Smooth muscle cell (in vitro differentiated cells): ENCODE measurements at regions not wholly inside any gene's neighbourhood (a gene's known extent, or its start where the extent isn't known, plus 50 kb on each side); places are given as distances from the start of the nearest gene placed in this dataset.

Experiments used
- DNase-seq: peaks from one replicate; lab custom pipeline; 2025; ENCODE audit not compliant: unreplicated experiment; lab: John Stamatoyannopoulos, UW
- H2AFZ ChIP-seq: fragments of 200-600 bp; sonication (generic); 2 replicates; pipeline ENCODE4 v1.6.0; 2016; ENCODE audit warnings: antibody characterized with exemption, low read depth, mild to moderate bottlenecking
- H3F3A ChIP-seq: fragments of 200-600 bp; sonication (generic); 2 replicates; pipeline ENCODE4 v1.6.0; 2017; ENCODE audit warnings: antibody characterized with exemption, low read depth
- H3K27ac ChIP-seq: fragments of 200-600 bp; sonication (generic); 2 replicates; pipeline ENCODE4 v1.5.1; 2016; ENCODE audit warnings: low read depth, mild to moderate bottlenecking
- H3K27me3 ChIP-seq: fragments of 200-600 bp; sonication (generic); 2 replicates; pipeline ENCODE4 v1.6.1; 2016; ENCODE audit warnings: low read depth, mild to moderate bottlenecking
- H3K36me3 ChIP-seq: fragments of 200-600 bp; sonication (generic); 2 replicates; pipeline ENCODE4 v1.5.1; 2016; ENCODE audit warnings: low read depth
- H3K4me1 ChIP-seq: fragments of 200-600 bp; sonication (generic); 2 replicates; pipeline ENCODE4 v1.5.1; 2016; ENCODE audit warnings: low read depth
- H3K4me2 ChIP-seq: fragments of 200-600 bp; sonication (generic); 2 replicates; pipeline ENCODE4 v1.6.0; 2016; ENCODE audit warnings: mild to moderate bottlenecking
- H3K4me3 ChIP-seq: fragments of 200-600 bp; sonication (generic); 2 replicates; pipeline ENCODE4 v1.5.1; 2016; ENCODE audit warnings: mild to moderate bottlenecking
- H3K79me2 ChIP-seq: fragments of 200-600 bp; sonication (generic); 2 replicates; pipeline ENCODE4 v1.6.0; 2016; ENCODE audit warnings: low read depth, mild to moderate bottlenecking
- H3K9ac ChIP-seq: fragments of 200-600 bp; sonication (generic); 2 replicates; pipeline ENCODE4 v1.6.0; 2016; ENCODE audit warnings: low read depth
- H3K9me3 ChIP-seq: fragments of 200-600 bp; sonication (generic); replicated peaks from 2 replicates; pipeline ENCODE4 v1.5.1; 2016; ENCODE audit warnings: low read depth
- H4K20me1 ChIP-seq: fragments of 200-600 bp; sonication (generic); 2 replicates; pipeline ENCODE4 v1.6.0; 2016; ENCODE audit warnings: low read depth
- WGBS: methylation state at CpG from one replicate; pipeline ENCODE4 v1.1.7; 2016; ENCODE audit warnings: low lambda C conversion rate; 5-methylcytosine and 5-hydroxymethylcytosine counted together
- TF ChIP-seq, protein P1 (sequence below): fragments of 200-600 bp; sonication (generic); IDR thresholded peaks from 2 replicates; pipeline ENCODE4 v1.5.1; 2017; ENCODE audit warnings: borderline replicate concordance, mild to moderate bottlenecking, antibody characterized with exemption; ENCODE audit not compliant: insufficient read depth, poor library complexity, severe bottlenecking

DNA sequence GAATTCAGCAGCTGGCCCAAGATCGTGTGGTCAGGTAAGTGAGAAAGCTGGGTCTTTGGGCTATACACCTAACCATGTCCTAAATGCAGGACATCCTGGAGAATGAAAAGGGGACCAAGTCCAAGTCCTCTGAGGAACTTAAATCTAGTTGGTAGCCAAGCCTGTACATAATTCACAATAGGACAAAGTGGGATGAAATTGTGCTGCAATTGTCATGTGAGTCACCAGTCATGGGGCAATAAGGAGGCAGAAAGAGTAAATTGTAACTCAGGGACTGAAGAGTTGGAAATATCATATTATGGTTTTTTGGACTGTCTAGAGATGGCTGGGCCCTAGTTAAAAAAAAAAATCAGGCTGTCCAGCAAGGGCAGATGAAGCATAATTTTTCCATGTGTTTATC is 202.6 kb downstream of the CYLD start:
- Histone ChIP-seq H3K4me3 (no peak overlapping the region), H3K79me2 (no peaks in the 10 kb centered on the region), H4K20me1 (no peaks in the 10 kb centered on the region), H3K9me3 (no peaks in the 10 kb centered on the region), H3K27me3 (no peaks in the 10 kb centered on the region), H3K27ac (no peak overlapping the region), H2AFZ (no peak overlapping the region), H3K36me3 (no peaks in the 10 kb centered on the region), H3K4me2 (no peak overlapping the region), H3K9ac (no peak overlapping the region), H3F3A (no peaks in the 10 kb centered on the region), H3K4me1 (no peaks in the 10 kb centered on the region)
- 86% methylated on average over 1 of the region's 1 CpG for WGBS
- no peak for DNase-seq
- TF ChIP-seq, protein P1, sequence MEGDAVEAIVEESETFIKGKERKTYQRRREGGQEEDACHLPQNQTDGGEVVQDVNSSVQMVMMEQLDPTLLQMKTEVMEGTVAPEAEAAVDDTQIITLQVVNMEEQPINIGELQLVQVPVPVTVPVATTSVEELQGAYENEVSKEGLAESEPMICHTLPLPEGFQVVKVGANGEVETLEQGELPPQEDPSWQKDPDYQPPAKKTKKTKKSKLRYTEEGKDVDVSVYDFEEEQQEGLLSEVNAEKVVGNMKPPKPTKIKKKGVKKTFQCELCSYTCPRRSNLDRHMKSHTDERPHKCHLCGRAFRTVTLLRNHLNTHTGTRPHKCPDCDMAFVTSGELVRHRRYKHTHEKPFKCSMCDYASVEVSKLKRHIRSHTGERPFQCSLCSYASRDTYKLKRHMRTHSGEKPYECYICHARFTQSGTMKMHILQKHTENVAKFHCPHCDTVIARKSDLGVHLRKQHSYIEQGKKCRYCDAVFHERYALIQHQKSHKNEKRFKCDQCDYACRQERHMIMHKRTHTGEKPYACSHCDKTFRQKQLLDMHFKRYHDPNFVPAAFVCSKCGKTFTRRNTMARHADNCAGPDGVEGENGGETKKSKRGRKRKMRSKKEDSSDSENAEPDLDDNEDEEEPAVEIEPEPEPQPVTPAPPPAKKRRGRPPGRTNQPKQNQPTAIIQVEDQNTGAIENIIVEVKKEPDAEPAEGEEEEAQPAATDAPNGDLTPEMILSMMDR, result no peak

- H3K4me1 ChIP-seq, result no peaks in the 10 kb centered on the region
- TF ChIP-seq, protein P1, result no peak
- H4K20me1 ChIP-seq, result no peaks in the 10 kb centered on the region
- no peaks in the 10 kb centered on the region for H3K9me3 ChIP-seq
- DNase-seq, result no peak
- H3K79me2 ChIP-seq, result no peaks in the 10 kb centered on the region
- H3K27ac ChIP-seq, result no peak overlapping the region
- no peak overlapping the region for H3K4me2 ChIP-seq
- no peaks in the 10 kb centered on the region for H3K36me3 ChIP-seq
- H3K4me3 ChIP-seq, result no peak overlapping the region
- H2AFZ ChIP-seq, result no peak overlapping the region
- no peaks in the 10 kb centered on the region for H3K27me3 ChIP-seq
- no peaks in the 10 kb centered on the region for H3F3A ChIP-seq
- 43% methylated on average over 7 of the region's 7 CpGs for WGBS
- no peak overlapping the region for H3K9ac ChIP-seq
These were observed 202.1 kb downstream of the CYLD start for GRCh38 chr16:50944033-50944432.

DNA sequence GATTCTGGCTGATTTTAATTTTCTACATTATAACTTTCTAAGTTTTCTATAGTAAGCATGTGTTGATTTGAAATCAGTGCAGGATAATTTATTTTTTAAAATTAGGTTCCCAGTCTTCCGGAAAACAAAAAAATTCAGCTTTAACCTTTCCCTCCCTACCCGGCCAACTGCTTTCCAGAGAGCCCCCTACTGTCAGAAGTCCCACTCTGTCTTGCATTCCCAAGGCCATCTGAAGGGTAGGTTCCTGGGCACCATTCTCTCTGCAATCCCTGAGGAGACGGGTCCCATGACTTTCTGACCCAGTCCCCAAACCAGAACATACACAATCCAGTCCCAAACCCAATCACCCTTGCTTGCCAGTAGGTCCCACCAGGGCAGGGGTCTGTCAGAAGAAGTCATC is 200.3 kb downstream of the CYLD start:
- Histone ChIP-seq H3K4me3 (no peak overlapping the region), H2AFZ (no peak overlapping the region), H3K79me2 (no peaks in the 10 kb centered on the region), H3K27me3 (no peaks in the 10 kb centered on the region), H3K36me3 (no peaks in the 10 kb centered on the region), H4K20me1 (no peaks in the 10 kb centered on the region), H3K4me1 (no peaks in the 10 kb centered on the region), H3F3A (no peaks in the 10 kb centered on the region), H3K9ac (no peak overlapping the region), H3K9me3 (no peaks in the 10 kb centered on the region), H3K4me2 (no peak overlapping the region), H3K27ac (no peak overlapping the region)
- no peak for DNase-seq
- TF ChIP-seq, protein P1, result no peak
- 87% methylated on average over 3 of the region's 3 CpGs for WGBS

DNA sequence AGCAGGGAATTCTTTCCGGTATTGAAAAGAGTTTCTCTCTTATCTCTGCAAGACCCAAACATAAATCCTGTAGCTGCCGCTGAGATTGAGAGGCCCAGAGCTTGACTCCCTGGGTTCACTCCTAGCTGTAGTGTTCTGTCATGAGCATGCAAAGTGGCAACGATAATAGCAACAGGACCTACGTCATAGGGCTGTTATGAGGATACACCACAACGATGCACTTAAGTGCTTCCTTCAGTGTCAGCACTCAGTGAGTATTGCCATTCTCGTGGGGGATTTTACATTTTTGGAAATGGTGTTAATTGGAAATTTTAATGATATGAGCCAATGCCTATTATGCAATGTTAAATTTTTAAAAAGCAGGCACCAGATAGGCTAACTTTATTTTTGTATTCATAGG is 199.8 kb downstream of the CYLD start:
- Histone ChIP-seq H3K4me1 (no peaks in the 10 kb centered on the region), H3K4me2 (no peak overlapping the region), H3K9me3 (no peaks in the 10 kb centered on the region), H3K79me2 (no peaks in the 10 kb centered on the region), H3K9ac (no peak overlapping the region), H3K4me3 (no peak overlapping the region), H3K27me3 (no peaks in the 10 kb centered on the region), H3K27ac (no peak overlapping the region), H3F3A (no peaks in the 10 kb centered on the region), H4K20me1 (no peaks in the 10 kb centered on the region), H3K36me3 (no peaks in the 10 kb centered on the region), H2AFZ (no peak overlapping the region)
- TF ChIP-seq, protein P1, result no peak
- no peak for DNase-seq
- 32% methylated on average over 6 of the region's 6 CpGs for WGBS
